ENCODE measurements at regions not wholly inside any gene's neighbourhood (a gene's known extent, or its start where the extent isn't known, plus 50 kb on each side); places are given as distances from the start of the nearest gene placed in this dataset.

- TF ChIP-seq CTCF (IDR thresholded peaks at IDR 0.05; ENCODE audit: insufficient read depth in 1 of 2, low read depth in 1 of 2, low read length in 1 of 2, severe bottlenecking in 1 of 2, unreplicated experiment in 1 of 2): no peak
- Histone ChIP-seq H3K4me1 (no peaks in the 10 kb centered on the region), H3K9me3 (no peaks in the 10 kb centered on the region), H3K4me3 (ENCODE audit: low read depth, low read length) (no peak overlapping the region), H3K36me3 (ENCODE audit: control insufficient read depth, insufficient read depth, low read length) (no peaks in the 10 kb centered on the region), H3K27me3 (replicated peaks; ENCODE audit: control insufficient read depth, insufficient read depth, low read length) (no peaks in the 10 kb centered on the region)
- ChIA-PET CTCF (no interaction called here), POLR2A (no interaction called here)
- no peaks in the 10 kb centered on the region for H3K27me3 Mint-ChIP-seq (ENCODE audit: insufficient read depth, unreplicated experiment)
- H3K9me3 Mint-ChIP-seq (ENCODE audit: unreplicated experiment): peaks cover 8% of the 10 kb centered on the region
- no peak overlapping the region for H3K27ac Mint-ChIP-seq (ENCODE audit: unreplicated experiment)
- H3K4me1 Mint-ChIP-seq (ENCODE audit: low read depth, unreplicated experiment): no peaks in the 10 kb centered on the region
- DNase-seq: no peak
- no peaks in the 10 kb centered on the region for H3K36me3 Mint-ChIP-seq (ENCODE audit: insufficient read depth, unreplicated experiment)
- no peak overlapping the region for H3K4me3 Mint-ChIP-seq (ENCODE audit: unreplicated experiment)
- BruUV-seq (replicated peaks): no TSS peak
- intact Hi-C loops (cut with micrococcal nuclease; ENCODE audit: unreplicated experiment): no loop called here
Observed at GRCh38 chr14:44586910-44587309, 79.8 kb upstream of the FSCB start.

- Histone ChIP-seq H3K9me3 (no peaks in the 10 kb centered on the region), H3K27me3 (replicated peaks; ENCODE audit: control insufficient read depth, insufficient read depth, low read length) (no peaks in the 10 kb centered on the region), H3K4me3 (ENCODE audit: low read depth, low read length) (no peak overlapping the region), H3K4me1 (no peaks in the 10 kb centered on the region), H3K36me3 (ENCODE audit: control insufficient read depth, insufficient read depth, low read length) (no peaks in the 10 kb centered on the region)
- BruUV-seq (replicated peaks): no TSS peak
- DNase-seq: no peak
- Mint-ChIP-seq H3K4me1 (ENCODE audit: low read depth, unreplicated experiment) (no peaks in the 10 kb centered on the region), H3K4me3 (ENCODE audit: unreplicated experiment) (no peak overlapping the region), H3K27me3 (ENCODE audit: insufficient read depth, unreplicated experiment) (no peaks in the 10 kb centered on the region), H3K27ac (ENCODE audit: unreplicated experiment) (no peak overlapping the region), H3K36me3 (ENCODE audit: insufficient read depth, unreplicated experiment) (no peaks in the 10 kb centered on the region), H3K9me3 (ENCODE audit: unreplicated experiment) (peaks cover under 1% of the 10 kb centered on the region)
- intact Hi-C loops (cut with micrococcal nuclease; ENCODE audit: unreplicated experiment): no loop called here
- ChIA-PET POLR2A (no interaction called here), CTCF (no interaction called here)
- TF ChIP-seq CTCF (IDR thresholded peaks at IDR 0.05; ENCODE audit: insufficient read depth in 1 of 2, low read depth in 1 of 2, low read length in 1 of 2, severe bottlenecking in 1 of 2, unreplicated experiment in 1 of 2): no peak
Observed at GRCh38 chr14:44576356-44576755, 69.3 kb upstream of the FSCB start.

- Histone ChIP-seq H3K4me1 (no peaks in the 10 kb centered on the region), H3K9me3 (no peaks in the 10 kb centered on the region), H3K36me3 (ENCODE audit: control insufficient read depth, insufficient read depth, low read length) (no peaks in the 10 kb centered on the region), H3K27me3 (replicated peaks; ENCODE audit: control insufficient read depth, insufficient read depth, low read length) (no peaks in the 10 kb centered on the region), H3K4me3 (ENCODE audit: low read depth, low read length) (no peak overlapping the region)
- Mint-ChIP-seq H3K27ac (ENCODE audit: unreplicated experiment) (no peak overlapping the region), H3K4me3 (ENCODE audit: unreplicated experiment) (no peak overlapping the region), H3K4me1 (ENCODE audit: low read depth, unreplicated experiment) (no peaks in the 10 kb centered on the region), H3K9me3 (ENCODE audit: unreplicated experiment) (peaks cover 13% of the 10 kb centered on the region), H3K27me3 (ENCODE audit: insufficient read depth, unreplicated experiment) (no peaks in the 10 kb centered on the region), H3K36me3 (ENCODE audit: insufficient read depth, unreplicated experiment) (no peaks in the 10 kb centered on the region)
- no peak for DNase-seq
- no TSS peak for BruUV-seq (replicated peaks)
- TF ChIP-seq CTCF (IDR thresholded peaks at IDR 0.05; ENCODE audit: insufficient read depth in 1 of 2, low read depth in 1 of 2, low read length in 1 of 2, severe bottlenecking in 1 of 2, unreplicated experiment in 1 of 2): no peak
- intact Hi-C loops (cut with micrococcal nuclease; ENCODE audit: unreplicated experiment): no loop called here
- ChIA-PET CTCF (no interaction called here), POLR2A (no interaction called here)
Observed at GRCh38 chr14:44567997-44568396, 60.9 kb upstream of the FSCB start.
